HG02588 (cell line): ENCODE measurements at regions not wholly inside any gene's neighbourhood (a gene's known extent, or its start where the extent isn't known, plus 50 kb on each side); places are given as distances from the start of the nearest gene placed in this dataset.

ENCODE experiments used
- ATAC-seq: cut with Tn5 transposase; IDR thresholded peaks from one replicate; pipeline ENCODE4 v1.9.1; 2021; ENCODE audit warnings: mild to moderate bottlenecking, moderate library complexity; ENCODE audit not compliant: unreplicated experiment

GRCh38 chr1:168391851-168392681, 111.4 kb downstream of the TBX19 start:
- no peak for ATAC-seq

DNA sequence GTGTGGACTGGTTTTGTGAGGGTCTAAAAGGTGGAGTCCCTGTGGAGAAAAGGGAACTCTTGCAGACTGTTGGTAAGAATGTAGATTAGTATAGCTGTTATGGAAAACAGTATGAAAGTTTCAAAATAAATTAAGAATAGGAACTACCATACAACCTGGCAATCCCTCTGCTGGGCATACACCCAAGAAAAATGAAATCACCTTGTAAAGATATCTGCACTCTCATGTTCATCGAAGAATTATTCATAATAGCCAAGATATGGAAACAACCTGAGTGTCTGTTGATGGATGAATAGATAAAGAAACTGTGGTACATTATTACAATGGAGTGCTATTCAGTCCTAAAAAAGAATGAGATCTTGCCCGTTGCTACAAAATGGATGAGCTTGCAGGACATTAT, 109.6 kb downstream of the TBX19 start:
- no peak for ATAC-seq

GRCh38 chr1:168387781-168388760, 107.4 kb downstream of the TBX19 start:
- no peak for ATAC-seq

GRCh38 chr1:168386949-168387586, 106.4 kb downstream of the TBX19 start:
- no peak for ATAC-seq

- ATAC-seq: no peak
Measured at GRCh38 chr1:168386492-168386891, 105.8 kb downstream of the TBX19 start.

DNA sequence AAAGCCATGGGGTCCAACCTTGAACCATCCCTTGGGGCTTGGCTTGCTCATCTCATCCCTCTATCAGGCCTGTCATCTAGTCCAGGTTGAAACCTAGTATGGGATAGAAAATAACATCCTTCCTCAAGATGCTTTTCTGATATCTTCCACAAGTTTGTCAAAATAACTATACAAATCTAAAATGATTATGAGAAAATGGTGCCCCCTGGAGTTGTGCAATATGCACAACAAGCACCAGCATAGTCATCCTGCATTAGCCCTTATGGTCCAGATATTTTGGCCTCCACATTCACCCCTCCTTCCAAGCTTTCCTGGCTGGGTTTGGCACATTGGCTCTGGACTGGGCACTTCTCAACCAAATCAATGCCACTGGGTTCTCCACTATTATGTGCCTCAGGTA, 101.2 kb downstream of the TBX19 start:
- ATAC-seq: no peak

DNA sequence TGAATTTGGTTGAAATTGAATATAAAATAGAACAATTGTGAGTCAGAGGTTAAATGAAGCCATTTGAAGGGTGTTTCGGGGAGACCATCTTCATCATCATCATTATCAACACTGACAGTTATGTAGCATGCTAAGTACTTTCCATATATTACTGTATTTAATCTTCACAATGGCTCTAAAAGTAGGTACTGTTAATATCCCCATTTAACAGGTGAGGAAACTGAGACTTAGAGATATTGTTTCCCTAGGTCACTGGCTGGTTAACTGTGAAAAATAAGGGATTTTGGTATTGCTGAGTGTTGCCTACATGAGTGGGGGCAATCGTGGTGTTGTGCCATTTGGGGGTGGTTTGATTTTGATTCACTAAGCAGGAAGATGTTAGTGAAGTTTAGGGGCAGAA, 100.3 kb downstream of the TBX19 start:
- no peak for ATAC-seq

- ATAC-seq: no peak
Measured at GRCh38 chr1:168379104-168379860, 98.6 kb downstream of the TBX19 start.

DNA sequence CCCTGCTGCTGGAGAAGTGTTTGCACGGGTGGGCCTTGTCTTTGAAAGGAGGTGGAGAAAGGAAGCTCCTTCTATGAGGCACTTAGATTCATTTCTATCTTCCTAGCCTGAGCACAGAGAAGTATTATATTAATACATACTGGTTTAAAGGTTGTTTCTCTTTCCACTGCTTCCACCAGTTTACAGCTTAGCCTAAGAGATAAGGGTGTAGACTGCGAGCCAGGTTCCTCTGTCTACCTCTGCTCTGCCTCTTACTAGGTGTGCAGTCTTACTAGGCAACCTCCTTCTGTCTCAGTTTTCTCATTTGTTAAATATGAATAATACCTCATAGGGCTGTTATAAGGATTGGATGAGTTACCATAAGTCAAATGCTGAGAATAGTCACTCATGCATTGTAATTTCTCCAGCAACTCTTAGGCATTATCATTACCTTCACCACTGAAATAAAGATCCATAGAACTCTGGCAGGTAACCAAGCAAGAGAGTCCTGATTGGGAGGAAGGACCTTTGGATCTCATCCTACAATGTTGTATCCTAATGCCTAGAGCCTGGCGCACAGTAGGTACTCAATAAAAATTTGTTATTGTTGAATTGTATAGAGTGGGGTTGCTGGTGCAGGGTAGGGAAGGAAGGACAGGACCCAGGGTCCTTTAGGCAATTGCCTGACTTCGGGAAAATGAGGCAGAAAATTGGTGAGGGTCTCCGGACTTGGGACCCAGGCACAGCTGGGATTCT, 95.1 kb downstream of the TBX19 start:
- no peak for ATAC-seq

GRCh38 chr1:168374566-168374965, 93.9 kb downstream of the TBX19 start:
- no peak for ATAC-seq

GRCh38 chr1:168373869-168374268, 93.2 kb downstream of the TBX19 start:
- ATAC-seq: no peak

DNA sequence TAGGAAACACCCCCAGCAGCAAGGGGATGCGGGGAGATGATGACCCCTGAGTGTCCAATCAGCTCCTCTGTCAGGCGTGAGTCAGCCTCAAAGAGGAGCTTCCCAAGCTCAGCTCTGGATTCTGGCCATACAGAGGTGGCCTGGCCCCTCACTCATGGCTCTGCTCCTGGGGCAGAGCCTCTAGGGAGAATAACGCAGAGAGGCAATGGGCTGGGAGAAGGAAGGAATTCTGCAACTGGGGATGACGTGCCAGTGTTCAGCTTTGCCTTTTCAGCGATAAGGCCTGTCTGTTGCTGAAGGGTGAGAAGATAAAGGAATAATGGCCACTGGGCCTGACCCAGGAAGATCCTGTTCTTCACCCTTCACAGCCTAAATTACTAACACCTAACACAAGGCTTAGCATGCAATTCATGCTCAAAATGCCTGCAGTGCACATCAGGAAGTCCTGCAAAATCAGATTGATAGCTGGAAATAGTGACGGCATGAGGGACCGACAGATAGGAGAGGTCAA, 92.2 kb downstream of the TBX19 start:
- ATAC-seq: no peak

GRCh38 chr1:168372307-168372706, 91.6 kb downstream of the TBX19 start:
- ATAC-seq: no peak

- ATAC-seq: no peak
Measured at GRCh38 chr1:168371477-168371876, 90.8 kb downstream of the TBX19 start.

GRCh38 chr1:168370586-168370985, 89.9 kb downstream of the TBX19 start:
- ATAC-seq: no peak

GRCh38 chr1:168369655-168370054, 89.0 kb downstream of the TBX19 start:
- no peak for ATAC-seq

- no peak for ATAC-seq
Measured at GRCh38 chr1:168368131-168368530, 87.5 kb downstream of the TBX19 start.

DNA sequence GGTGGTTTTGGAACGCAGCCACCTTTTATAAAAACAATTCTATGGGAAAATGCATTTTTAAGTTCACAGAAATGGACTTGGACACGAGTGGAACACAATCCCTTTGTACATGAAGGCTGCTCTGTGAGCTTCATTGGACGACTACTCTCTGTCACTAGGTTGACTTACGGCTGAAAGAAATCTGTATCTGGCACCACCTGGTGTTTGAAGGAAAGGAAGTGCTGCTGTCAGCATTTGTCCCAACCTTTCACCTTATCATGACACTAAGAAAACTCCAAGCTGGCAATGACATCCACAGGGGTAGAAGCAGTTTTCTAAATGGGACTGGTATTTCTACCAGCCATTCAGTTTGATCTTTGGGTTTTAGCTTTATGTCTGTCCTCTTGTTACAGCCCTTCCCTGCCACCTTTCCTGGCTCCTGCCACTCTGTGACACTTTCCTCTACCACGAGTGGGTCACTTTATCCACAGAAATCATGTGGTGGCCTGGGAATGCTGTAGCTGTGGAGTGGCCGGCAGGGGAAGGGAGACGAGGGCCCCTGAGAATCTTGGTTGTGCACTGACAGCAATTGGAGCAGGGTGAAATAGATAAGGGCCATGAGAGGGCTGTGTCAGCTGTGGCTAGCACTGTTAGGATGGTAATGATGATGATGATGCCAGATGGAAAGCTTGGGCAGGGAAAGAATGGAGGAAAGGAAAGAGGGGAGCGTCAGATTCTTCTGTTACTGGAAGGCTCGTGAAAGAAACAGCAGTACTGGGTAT, 85.2 kb downstream of the TBX19 start:
- ATAC-seq: no peak
